NCI-H82 treated with DMSO at 0.1 percent for 48 hours (cell line): ENCODE measurements at regions not wholly inside any gene's neighbourhood (a gene's known extent, or its start where the extent isn't known, plus 50 kb on each side); places are given as distances from the start of the nearest gene placed in this dataset.

Experiments used
- DNase-seq: peaks from one replicate; lab custom pipeline; 2025; ENCODE audit not compliant: unreplicated experiment; lab: John Stamatoyannopoulos, UW

GRCh38 chr4:159498446-159499115 lies 395.7 kb downstream of the RAPGEF2 start:
- no peak for DNase-seq

DNA sequence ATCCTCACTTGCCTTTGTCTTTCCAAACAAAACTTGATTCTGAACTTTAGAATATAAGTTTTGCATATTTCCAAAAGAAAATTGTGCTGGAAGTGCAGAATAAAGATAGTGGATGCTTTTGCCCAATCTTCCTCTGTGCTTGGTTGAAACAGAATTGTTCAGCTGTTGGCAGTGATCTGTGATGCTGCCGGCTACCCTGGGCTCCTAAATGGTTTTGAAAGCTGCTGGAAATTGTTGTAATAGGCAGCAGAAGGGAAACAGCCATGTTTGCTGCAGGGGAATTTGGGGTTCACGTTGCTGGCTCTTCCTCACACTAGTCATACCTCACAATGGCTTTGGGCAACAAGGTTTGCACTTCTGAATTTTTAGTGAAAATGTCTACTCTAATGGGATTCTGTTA lies 398.0 kb downstream of the RAPGEF2 start:
- no peak for DNase-seq

DNA sequence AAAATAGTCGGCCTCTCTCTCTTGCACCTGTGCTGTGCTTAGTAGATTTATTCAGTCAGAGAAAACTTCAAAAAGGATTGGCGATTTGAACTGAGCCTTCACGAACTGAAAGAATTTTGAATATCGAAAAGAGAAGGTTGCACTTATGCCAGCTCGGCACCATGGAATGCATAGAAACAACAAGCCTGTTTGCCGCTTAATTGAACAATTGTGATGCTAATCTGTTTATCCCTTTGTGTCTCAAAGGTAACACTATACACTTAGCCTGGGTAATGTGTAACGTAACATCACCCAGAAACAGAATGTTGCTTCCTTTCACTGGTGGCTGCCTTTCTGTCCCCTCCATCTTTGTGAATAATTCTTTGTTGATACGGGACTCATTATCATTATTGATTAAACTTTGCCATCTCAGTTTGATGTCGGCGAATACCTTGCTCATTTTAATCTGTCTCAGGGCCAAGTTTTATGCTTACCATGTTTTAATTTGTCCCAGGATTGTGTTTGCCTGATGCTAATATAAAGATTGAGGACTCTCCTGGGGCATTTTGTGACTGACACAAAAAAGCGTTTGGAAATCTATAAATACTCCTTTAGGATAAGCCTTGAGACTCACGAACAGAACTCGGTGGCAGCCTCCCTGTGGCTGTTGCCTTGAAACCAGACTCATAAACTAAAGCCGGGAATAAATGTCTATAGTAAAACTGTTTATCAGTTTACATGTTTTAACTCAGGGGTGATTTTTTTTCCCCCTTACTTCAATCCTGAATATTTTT lies 400.5 kb downstream of the RAPGEF2 start:
- DNase-seq, result no peak

- DNase-seq, result no peak
Measured at GRCh38 chr4:159504684-159505083, 401.8 kb downstream of the RAPGEF2 start.

- DNase-seq, result peak; percentile 39
Measured at GRCh38 chr4:159505266-159505975, 402.5 kb downstream of the RAPGEF2 start.

GRCh38 chr4:159506801-159507517 lies 404.1 kb downstream of the RAPGEF2 start:
- no peak for DNase-seq

DNA sequence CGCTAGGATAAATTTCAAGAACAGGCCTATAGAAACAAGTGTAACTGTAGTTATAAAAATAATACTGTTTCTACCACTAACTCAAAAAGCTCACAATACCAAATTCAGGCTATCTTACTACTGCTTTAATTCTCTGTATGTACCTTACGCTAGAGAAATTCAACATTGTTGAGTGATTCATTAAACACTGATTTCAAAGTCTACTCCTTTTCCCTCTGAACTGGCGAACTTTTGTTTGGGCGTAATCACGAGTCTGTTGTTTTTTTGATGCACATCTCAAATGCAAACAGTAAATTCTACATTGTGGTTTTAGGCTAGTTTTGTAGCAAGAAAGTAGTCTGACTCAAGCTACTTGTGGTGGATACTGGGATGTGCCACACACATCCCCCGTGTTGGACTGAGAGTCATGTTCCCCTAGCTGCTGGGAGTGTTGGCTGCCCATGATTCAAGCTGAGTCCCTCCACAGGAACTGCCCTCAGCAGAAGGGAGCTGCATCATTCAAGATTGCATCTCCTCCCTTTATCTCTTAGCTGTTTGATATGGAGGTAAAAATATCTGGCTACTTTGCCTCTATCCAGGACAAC lies 406.1 kb downstream of the RAPGEF2 start:
- no peak for DNase-seq

DNA sequence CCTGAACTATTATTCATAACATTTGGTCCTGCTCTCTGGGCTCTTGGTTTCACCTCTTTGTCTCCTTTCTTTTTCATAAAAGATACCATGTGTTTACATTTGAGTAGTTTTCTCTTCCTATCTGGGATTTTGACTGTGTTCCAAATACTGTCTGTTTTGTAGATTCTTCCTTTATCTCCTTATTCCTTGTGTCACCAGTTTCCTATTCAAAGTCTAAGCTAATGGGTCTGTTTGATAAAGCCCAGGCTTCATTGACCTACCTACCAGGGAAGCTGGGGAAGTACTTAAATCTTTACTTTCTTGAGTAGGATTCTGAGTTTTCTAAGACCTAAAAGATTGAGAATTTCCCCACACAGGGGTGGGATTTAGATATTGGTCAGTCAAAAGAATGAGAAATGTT lies 409.5 kb downstream of the RAPGEF2 start:
- DNase-seq, result no peak

DNA sequence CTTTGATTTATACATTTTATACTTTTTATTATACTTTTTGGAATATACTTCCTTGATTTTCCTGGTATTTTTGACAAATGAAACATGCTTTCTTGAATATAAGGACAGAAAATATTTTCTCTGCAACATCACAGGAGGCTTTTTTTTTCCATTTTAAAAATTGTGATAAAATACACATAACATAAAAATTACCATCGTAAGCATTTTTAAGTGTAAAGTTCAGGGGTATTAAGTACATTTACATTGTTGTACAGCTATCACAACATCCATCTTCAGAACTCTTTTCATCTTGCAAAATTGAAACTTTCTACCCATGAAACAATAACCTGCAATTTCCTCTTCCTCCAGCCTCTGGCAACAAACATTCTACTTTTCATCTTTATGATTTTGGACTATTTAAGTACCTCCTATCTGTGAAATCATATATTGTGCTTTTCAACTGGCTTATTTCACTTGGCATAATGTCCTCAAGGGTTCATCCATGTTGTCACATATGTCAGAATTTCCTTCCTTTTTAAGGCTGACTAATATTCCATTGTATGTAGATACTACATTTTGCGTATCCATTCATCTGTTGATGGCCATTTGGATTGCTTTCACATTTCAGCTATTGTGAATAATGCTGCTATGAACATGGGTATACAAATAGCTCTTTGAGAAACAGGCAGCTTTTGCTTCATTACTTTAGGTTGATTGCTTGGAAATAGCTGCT lies 412.6 kb downstream of the RAPGEF2 start:
- no peak for DNase-seq

DNA sequence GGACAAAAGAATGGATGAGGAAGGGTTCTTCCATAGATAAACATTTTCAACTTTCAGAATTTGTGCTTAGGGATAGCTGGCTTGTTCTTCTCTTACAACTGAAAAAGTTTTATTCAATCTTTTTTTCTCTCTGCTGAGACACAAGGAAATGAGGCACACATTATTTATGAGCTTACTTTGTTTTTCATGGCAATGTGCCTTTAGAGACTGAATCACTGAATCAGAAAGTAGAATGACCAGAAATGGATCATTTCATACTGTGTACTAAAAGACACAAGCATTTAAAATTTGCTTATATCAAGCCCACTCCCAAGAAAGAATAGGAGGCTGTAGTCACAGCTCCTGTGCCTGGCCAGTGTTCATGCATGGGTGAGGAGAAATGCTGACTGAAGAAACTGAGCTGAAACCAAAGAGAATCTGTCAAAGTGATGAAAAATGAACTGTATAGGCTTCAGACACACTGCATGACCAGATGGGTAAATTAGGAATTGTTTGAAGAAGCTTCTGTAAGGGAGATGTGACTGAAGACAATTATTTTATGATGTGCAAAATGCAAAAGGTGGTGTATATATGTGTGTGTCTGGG lies 413.8 kb downstream of the RAPGEF2 start:
- no peak for DNase-seq

DNA sequence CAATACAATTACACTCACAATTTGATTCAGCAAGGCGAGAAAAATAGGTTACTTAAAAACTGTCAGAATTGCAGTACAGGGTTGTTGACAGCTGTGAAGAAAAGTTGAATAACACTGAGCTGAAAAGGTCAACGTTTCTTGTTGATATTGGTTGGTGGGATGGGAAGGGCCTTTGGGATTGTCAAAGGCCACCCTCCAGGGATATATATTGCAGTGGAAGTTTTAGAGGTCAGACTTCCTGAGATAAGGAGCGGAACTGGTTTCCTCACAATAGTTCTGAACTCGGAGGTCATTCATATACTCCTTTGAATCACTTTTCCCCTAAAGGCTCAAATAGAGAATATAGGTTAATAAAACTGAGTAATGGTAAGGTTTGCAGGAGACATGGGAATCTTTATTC lies 417.2 kb downstream of the RAPGEF2 start:
- DNase-seq, result no peak

GRCh38 chr4:159526172-159526571 lies 423.3 kb downstream of the RAPGEF2 start:
- no peak for DNase-seq

DNA sequence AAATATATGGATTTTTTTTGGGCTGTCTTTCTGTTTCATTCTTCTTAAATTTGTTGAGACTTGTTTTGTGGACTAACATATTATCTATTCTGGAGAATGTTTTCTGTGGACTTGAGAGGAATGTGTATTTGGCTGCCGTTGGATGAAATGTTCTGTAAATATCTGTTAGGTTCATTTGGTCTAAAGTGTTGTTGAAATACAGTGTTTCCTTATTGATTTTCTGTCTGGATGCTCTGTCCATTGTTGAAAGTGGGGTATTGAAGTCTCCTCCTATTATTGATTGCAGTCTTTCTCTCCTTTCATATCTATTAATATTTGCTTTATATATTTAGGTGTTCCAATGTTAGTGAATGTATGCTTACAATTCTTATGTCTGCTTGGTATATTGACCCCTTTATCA lies 431.8 kb downstream of the RAPGEF2 start:
- DNase-seq, result no peak

GRCh38 chr4:159538556-159538955 lies 435.7 kb downstream of the RAPGEF2 start:
- DNase-seq, result no peak

DNA sequence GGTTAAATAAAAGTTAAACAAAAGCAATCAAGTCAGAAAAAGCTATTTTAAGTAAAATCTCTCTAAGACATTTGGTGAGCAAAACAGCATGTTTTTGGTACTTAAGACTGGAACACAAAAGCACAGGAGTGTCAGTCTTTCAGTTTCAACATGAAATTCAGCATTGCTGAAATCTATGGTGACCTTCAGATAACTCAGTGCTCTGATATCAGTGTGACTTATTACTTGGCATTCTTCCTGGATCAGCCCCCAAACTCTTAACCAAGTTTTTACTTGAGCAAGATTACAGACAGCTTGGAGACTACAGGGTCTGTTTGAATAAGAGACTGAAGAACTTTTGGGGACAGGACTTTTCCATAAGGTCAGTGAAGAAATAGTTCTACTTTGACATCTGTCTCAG lies 437.2 kb downstream of the RAPGEF2 start:
- no peak for DNase-seq

- no peak for DNase-seq
Measured at GRCh38 chr4:159540501-159540900, 437.6 kb downstream of the RAPGEF2 start.

DNA sequence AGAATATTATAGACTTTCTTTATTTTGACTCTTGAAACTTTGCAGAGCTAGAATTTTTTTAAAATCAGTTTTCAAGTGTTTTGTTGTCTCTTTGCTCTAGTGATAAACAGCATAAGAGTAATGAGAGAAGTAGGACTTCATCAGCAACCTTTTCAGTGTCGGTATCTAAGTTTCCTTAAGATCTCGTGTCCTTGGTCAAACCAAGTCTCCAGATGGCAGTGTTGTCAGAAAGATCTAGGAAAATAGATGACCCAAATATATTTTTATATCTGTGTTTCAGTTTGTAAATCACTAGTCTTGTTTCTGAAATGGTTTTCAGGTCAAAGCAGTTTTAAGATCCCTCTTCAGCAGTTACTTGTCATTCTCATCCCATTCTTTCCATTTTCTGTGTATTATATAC lies 438.3 kb downstream of the RAPGEF2 start:
- DNase-seq, result no peak

- no peak for DNase-seq
Measured at GRCh38 chr4:159542296-159542695, 439.4 kb downstream of the RAPGEF2 start.

DNA sequence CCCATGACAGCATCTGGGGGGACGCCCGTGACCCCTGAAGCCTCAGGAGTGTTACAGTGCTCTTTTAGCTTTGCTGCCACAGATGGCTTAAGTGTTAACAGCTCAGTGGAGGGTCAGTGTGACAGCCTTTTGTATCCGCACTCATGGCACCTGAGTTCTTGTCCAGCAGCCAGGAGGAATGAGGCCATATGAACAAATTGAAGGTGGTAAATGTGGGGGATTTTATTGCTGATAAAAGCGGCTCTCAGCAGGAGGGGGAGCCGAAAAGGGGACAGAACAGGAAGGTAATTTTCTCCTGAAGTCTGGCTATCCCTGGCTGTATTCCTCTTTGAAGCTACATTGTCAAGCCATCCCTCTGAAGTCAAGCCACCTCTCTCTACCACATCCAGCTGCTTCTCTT lies 441.0 kb downstream of the RAPGEF2 start:
- no peak for DNase-seq

GRCh38 chr4:159545556-159545955 lies 442.7 kb downstream of the RAPGEF2 start:
- DNase-seq, result no peak
